Liver (tissue), 7 donors: ENCODE measurements at regions not wholly inside any gene's neighbourhood (a gene's known extent, or its start where the extent isn't known, plus 50 kb on each side); places are given as distances from the start of the nearest gene placed in this dataset.

Experiments used
- DNase-seq: peaks from one replicate; pipeline ENCODE4 v3.0.0-alpha.2; 2017; ENCODE audit warnings: low spot score
- H3K27ac ChIP-seq, 2 donors: one replicate each; pipeline ENCODE4 v1.7.0; 2013; ENCODE audit warnings: inconsistent platforms in 2 of 2, low read length in 2 of 2, control low read depth in 1 of 2, low read depth in 1 of 2, mild to moderate bottlenecking in 1 of 2
- H3K27me3 ChIP-seq, 4 donors: one replicate each; pipeline versions ENCODE4 v1.6.1 to v1.7.0; 2013; ENCODE audit warnings: low read length in 3 of 4, inconsistent platforms in 1 of 4, mild to moderate bottlenecking in 1 of 4, moderate library complexity in 1 of 4; ENCODE audit not compliant: control insufficient read depth in 4 of 4, insufficient read depth in 4 of 4
- H3K36me3 ChIP-seq, 4 donors: one replicate each; pipeline versions ENCODE4 v1.6.1 to v1.7.0; 2013; ENCODE audit warnings: low read length in 3 of 4, mild to moderate bottlenecking in 3 of 4, low read depth in 1 of 4, moderate library complexity in 1 of 4; ENCODE audit not compliant: control insufficient read depth in 4 of 4, insufficient read depth in 3 of 4
- H3K4me1 ChIP-seq, 4 donors: one replicate each; pipeline versions ENCODE4 v1.6.1 to v1.7.0; 2013; ENCODE audit warnings: low read length in 3 of 4, mild to moderate bottlenecking in 3 of 4, moderate library complexity in 1 of 4; ENCODE audit not compliant: control insufficient read depth in 4 of 4, insufficient read depth in 4 of 4
- H3K4me3 ChIP-seq, 3 donors: one replicate each; pipeline versions ENCODE4 v1.6.1 to v1.7.0; 2013; ENCODE audit warnings: low read length in 3 of 3, control low read depth in 1 of 3, low read depth in 1 of 3, mild to moderate bottlenecking in 1 of 3
- H3K9ac ChIP-seq, 2 donors: one replicate each; pipeline ENCODE4 v1.7.0; 2013; ENCODE audit warnings: low read length in 2 of 2, mild to moderate bottlenecking in 2 of 2, moderate library complexity in 2 of 2, control low read depth in 1 of 2, low read depth in 1 of 2
- H3K9me3 ChIP-seq, 4 donors: one replicate each; pipeline versions ENCODE4 v1.6.1 to v1.7.0; 2013; ENCODE audit warnings: low read length in 3 of 4; ENCODE audit not compliant: control insufficient read depth in 4 of 4
- EGR1 ChIP-seq, 2 donors: IDR thresholded peaks; 2 replicates each; pipeline ENCODE4 v1.6.1; 2016 to 2018; ENCODE audit warnings: antibody characterized with exemption in 2 of 2, low read depth in 2 of 2
- FOXA1 ChIP-seq: IDR thresholded peaks from 2 replicates; pipeline ENCODE4 v1.6.1; 2016; ENCODE audit warnings: antibody characterized with exemption
- FOXA2 ChIP-seq: IDR thresholded peaks from 2 replicates; pipeline ENCODE4 v1.6.1; 2016; ENCODE audit warnings: antibody characterized with exemption
- GABPA ChIP-seq, 2 donors: IDR thresholded peaks in 1 of 2; conservative IDR thresholded peaks in 1 of 2; 2 replicates each; pipeline ENCODE4 v1.6.1; 2016; ENCODE audit warnings: antibody characterized with exemption in 2 of 2, mild to moderate bottlenecking in 1 of 2, moderate library complexity in 1 of 2
- NR2F2 ChIP-seq: IDR thresholded peaks from 2 replicates; pipeline ENCODE4 v1.6.1; 2016; ENCODE audit warnings: antibody characterized with exemption
- RXRA ChIP-seq, 2 donors: IDR thresholded peaks; 2 replicates each; pipeline ENCODE4 v1.6.1; 2017 to 2018; ENCODE audit warnings: antibody characterized with exemption in 2 of 2, mild to moderate bottlenecking in 1 of 2
- WGBS: extraction: QIAGEN DNeasy Blood & Tissue Kit; methylation state at CpG from one replicate; pipeline ENCODE4 v1.1.7; 2013; 5-methylcytosine and 5-hydroxymethylcytosine counted together
- TF ChIP-seq, protein P1 (sequence below): IDR thresholded peaks from 2 replicates; pipeline ENCODE4 v1.6.1; 2016; ENCODE audit warnings: antibody characterized with exemption, mild to moderate bottlenecking
- TF ChIP-seq, protein P2 (sequence below): IDR thresholded peaks from 2 replicates; pipeline ENCODE4 v1.6.1; 2016; ENCODE audit warnings: antibody characterized with exemption
- TF ChIP-seq, protein P3 (sequence below): IDR thresholded peaks from 2 replicates; pipeline ENCODE4 v1.6.1; 2016; ENCODE audit warnings: antibody characterized with exemption
- TF ChIP-seq, protein P4 (sequence below): IDR thresholded peaks from 2 replicates; pipeline ENCODE4 v1.6.1; 2016; ENCODE audit warnings: antibody characterized with exemption
- donor health status: healthy.
- donor health status: healthy.
- donor health status: healthy.
- donor health status: healthy.

DNA sequence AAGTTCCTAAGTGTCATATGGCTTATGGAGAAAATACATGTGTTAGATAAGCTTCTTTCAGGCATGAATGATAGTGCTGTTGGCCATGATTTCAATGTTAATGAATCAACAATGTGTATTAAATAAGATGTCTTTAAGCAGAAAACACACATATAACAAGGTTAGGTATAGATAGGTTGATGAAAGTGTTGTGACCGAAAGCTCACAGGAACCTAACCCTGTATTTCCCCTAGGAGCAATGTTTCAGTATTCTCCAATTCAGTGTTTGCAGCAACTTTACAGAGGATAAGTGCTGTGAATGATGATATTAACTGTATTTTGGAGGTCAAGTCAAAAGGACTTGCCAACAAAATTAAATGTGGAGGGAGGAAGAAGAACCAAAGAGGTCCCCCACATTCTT lies 82.8 kb upstream of the PRDM11 start (continued):
- TF ChIP-seq, protein P1, sequence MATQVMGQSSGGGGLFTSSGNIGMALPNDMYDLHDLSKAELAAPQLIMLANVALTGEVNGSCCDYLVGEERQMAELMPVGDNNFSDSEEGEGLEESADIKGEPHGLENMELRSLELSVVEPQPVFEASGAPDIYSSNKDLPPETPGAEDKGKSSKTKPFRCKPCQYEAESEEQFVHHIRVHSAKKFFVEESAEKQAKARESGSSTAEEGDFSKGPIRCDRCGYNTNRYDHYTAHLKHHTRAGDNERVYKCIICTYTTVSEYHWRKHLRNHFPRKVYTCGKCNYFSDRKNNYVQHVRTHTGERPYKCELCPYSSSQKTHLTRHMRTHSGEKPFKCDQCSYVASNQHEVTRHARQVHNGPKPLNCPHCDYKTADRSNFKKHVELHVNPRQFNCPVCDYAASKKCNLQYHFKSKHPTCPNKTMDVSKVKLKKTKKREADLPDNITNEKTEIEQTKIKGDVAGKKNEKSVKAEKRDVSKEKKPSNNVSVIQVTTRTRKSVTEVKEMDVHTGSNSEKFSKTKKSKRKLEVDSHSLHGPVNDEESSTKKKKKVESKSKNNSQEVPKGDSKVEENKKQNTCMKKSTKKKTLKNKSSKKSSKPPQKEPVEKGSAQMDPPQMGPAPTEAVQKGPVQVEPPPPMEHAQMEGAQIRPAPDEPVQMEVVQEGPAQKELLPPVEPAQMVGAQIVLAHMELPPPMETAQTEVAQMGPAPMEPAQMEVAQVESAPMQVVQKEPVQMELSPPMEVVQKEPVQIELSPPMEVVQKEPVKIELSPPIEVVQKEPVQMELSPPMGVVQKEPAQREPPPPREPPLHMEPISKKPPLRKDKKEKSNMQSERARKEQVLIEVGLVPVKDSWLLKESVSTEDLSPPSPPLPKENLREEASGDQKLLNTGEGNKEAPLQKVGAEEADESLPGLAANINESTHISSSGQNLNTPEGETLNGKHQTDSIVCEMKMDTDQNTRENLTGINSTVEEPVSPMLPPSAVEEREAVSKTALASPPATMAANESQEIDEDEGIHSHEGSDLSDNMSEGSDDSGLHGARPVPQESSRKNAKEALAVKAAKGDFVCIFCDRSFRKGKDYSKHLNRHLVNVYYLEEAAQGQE, result no peak
- TF ChIP-seq GABPA (IDR thresholded peaks at IDR 0.05 in 1 of 2, conservative IDR thresholded peaks at IDR 0.05 in 1 of 2), result no peak
- TF ChIP-seq FOXA2, result no peak
- TF ChIP-seq EGR1 (IDR thresholded peaks at IDR 0.05; ENCODE audit: low read depth in 2 of 2), result no peak
- no peak for TF ChIP-seq RXRA (IDR thresholded peaks at IDR 0.05)
- TF ChIP-seq, protein P2, sequence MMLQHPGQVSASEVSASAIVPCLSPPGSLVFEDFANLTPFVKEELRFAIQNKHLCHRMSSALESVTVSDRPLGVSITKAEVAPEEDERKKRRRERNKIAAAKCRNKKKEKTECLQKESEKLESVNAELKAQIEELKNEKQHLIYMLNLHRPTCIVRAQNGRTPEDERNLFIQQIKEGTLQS, result no peak

DNA sequence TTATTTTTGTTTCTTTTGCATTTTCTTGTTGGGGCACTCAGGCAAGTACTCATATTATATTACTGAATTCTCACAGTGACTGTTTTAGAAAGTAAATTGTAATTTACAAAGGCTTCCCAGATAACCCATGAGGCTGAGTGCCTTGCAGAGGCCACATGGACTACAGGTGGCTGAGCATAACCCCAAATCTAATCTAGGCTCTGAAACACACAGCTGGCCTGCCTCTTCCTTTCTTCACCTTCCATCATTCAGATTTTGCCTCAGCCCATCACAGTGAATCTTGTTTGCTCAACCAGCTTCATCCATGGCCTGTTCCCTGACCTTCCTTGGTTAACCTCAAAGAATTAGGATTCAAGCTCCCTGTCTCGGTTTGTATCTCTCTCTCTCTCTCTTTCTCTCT lies 78.5 kb upstream of the PRDM11 start:
- TF ChIP-seq, protein P3, sequence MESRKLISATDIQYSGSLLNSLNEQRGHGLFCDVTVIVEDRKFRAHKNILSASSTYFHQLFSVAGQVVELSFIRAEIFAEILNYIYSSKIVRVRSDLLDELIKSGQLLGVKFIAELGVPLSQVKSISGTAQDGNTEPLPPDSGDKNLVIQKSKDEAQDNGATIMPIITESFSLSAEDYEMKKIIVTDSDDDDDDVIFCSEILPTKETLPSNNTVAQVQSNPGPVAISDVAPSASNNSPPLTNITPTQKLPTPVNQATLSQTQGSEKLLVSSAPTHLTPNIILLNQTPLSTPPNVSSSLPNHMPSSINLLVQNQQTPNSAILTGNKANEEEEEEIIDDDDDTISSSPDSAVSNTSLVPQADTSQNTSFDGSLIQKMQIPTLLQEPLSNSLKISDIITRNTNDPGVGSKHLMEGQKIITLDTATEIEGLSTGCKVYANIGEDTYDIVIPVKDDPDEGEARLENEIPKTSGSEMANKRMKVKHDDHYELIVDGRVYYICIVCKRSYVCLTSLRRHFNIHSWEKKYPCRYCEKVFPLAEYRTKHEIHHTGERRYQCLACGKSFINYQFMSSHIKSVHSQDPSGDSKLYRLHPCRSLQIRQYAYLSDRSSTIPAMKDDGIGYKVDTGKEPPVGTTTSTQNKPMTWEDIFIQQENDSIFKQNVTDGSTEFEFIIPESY, result no peak
- TF ChIP-seq EGR1 (IDR thresholded peaks at IDR 0.05; ENCODE audit: low read depth in 2 of 2), result no peak
- TF ChIP-seq FOXA1, result no peak
- TF ChIP-seq GABPA (IDR thresholded peaks at IDR 0.05 in 1 of 2, conservative IDR thresholded peaks at IDR 0.05 in 1 of 2), result no peak
- no peak for TF ChIP-seq FOXA2
- TF ChIP-seq, protein P4, sequence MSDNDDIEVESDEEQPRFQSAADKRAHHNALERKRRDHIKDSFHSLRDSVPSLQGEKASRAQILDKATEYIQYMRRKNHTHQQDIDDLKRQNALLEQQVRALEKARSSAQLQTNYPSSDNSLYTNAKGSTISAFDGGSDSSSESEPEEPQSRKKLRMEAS, result no peak
- no peak for TF ChIP-seq NR2F2
- 95% methylated on average over 1 of the region's 1 CpG for WGBS
- Histone ChIP-seq H3K27ac (no peak overlapping the region), H3K36me3 (peaks cover 0 to 1% (median 0%) of the 10 kb centered on the region in 4 donors), H3K4me1 (no peaks in the 10 kb centered on the region), H3K4me3 (no peak overlapping the region), H3K9ac (no peak overlapping the region), H3K9me3 (peaks cover 0 to 14% (median 11%) of the 10 kb centered on the region in 4 donors), H3K27me3 (no peaks in the 10 kb centered on the region)
- DNase-seq, result no peak

DNA sequence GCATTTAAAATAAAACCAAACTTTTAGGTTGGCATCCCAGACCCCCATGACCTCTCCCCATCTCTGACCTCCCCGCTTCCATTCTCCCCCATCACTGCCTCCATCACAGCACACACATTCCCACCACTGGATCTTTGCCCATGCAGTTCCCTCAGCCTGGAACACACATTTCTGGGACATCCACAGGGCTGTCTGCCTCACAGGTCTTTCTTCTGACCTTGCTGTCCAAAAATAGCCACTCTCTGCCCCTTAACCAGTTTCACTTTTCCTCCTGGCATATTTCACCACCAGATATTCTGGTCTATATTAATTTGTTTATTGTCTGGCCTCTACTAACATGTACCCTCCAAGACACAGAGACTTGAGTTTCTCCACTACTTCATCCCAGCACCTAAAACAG lies 75.2 kb upstream of the PRDM11 start:
- Histone ChIP-seq H3K27ac (no peak overlapping the region), H3K36me3 (no peaks in the 10 kb centered on the region), H3K4me3 (no peak overlapping the region), H3K9ac (no peak overlapping the region), H3K27me3 (no peaks in the 10 kb centered on the region), H3K4me1 (no peaks in the 10 kb centered on the region), H3K9me3 (no peaks in the 10 kb centered on the region)
- no peak for TF ChIP-seq RXRA (IDR thresholded peaks at IDR 0.05)
- DNase-seq, result no peak
- WGBS, result 96% methylated on average over 1 of the region's 1 CpG
